NT2/D1 (cell line): ENCODE measurements at regions not wholly inside any gene's neighbourhood (a gene's known extent, or its start where the extent isn't known, plus 50 kb on each side); places are given as distances from the start of the nearest gene placed in this dataset.

ENCODE experiments used
- YY1 ChIP-seq: IDR thresholded peaks from 2 replicates; pipeline ENCODE4 v1.6.1; 2011; ENCODE audit not compliant: insufficient read length, insufficient read depth
- ZNF274 ChIP-seq: IDR thresholded peaks from 2 replicates; pipeline ENCODE4 v1.6.1; 2011; ENCODE audit warnings: mild to moderate bottlenecking, low read depth, low read length

GRCh38 chr11:15650105-15650938, 535.6 kb downstream of the INSC start:
- no peak for TF ChIP-seq YY1
- no peak for TF ChIP-seq ZNF274
